Right cardiac atrium (tissue), 5 donors: ENCODE measurements at regions not wholly inside any gene's neighbourhood (a gene's known extent, or its start where the extent isn't known, plus 50 kb on each side); places are given as distances from the start of the nearest gene placed in this dataset.
A peak's percentile ranks its signal among the peaks of the same experiment; 100 is the strongest.

Source experiments
- ATAC-seq, 2 donors: fragments of 200-7000 bp; cut with Tn5 transposase; one replicate each; pipeline versions ENCODE4 v1.8.0 to v1.9.1; 2020; ENCODE audit warnings: moderate library complexity in 2 of 2, mild to moderate bottlenecking in 1 of 2
- DNase-seq, 3 donors: peaks; one replicate each; pipeline ENCODE4 v3.0.0-alpha.2; 2020
- H3K27ac ChIP-seq: one replicate; pipeline ENCODE4 v1.5.1; 2013; ENCODE audit warnings: mild to moderate bottlenecking, low read length, control low read depth, moderate library complexity
- H3K27me3 ChIP-seq: one replicate; pipeline ENCODE4 v1.6.1; 2013; ENCODE audit not compliant: control insufficient read depth, insufficient read depth
- H3K4me1 ChIP-seq: one replicate; pipeline ENCODE4 v1.6.1; 2013; ENCODE audit warnings: low read length; ENCODE audit not compliant: control insufficient read depth, insufficient read depth
- H3K4me3 ChIP-seq: one replicate; pipeline ENCODE4 v1.5.1; 2013; ENCODE audit warnings: low read length, control low read depth
- H3K9me3 ChIP-seq: one replicate; pipeline ENCODE4 v1.6.1; 2013; ENCODE audit warnings: low read length; ENCODE audit not compliant: control insufficient read depth
- WGBS: extraction: QIAGEN DNeasy Blood & Tissue Kit; methylation state at CpG from one replicate; pipeline ENCODE4 v1.1.7; 2013; 5-methylcytosine and 5-hydroxymethylcytosine counted together
- intact Hi-C, 4 donors: fragments of 100-400 bp; cut with DNase I; formaldehyde crosslinking; loops; one replicate each; pipeline versions ENCODE4 v1.11.0 to v1.14.0; 2022 to 2023
- donor health status: healthy with polysubstance abuse.
- donor health status: DM: no; HTN: yes; CAD: no.
- donor health status: DM: no; HTN: no; CAD: no.
- donor health status: DM: no; HTN: yes; CAD: no; lungs with severe emphysema.
- donor health status: DM: yes; HTN: yes; CAD: no.

DNA sequence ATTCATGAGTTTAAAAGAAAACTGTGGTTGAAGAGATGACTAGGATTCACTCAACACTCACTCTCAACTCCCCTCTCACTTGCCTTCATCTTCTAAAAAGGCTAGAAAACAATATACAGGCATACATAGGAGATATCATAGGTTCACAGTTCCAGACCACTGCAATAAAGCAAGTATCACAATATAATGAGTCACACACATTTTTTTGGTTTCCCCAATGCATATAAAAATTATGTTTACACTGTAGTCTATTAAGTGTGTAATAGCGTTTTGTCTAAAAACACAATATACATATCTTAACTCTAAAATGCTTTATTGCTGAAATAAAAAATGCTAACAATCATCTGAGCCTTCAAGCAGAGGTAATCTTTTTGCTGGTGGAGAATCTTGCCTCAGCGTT, 104.9 kb upstream of the PDE1C start:
- peaks cover 3% of the 10 kb centered on the region for H3K4me1 ChIP-seq
- WGBS, result 85% methylated on average over 2 of the region's 2 CpGs
- no peaks in the 10 kb centered on the region for H3K9me3 ChIP-seq
- DNase-seq (no peak), ATAC-seq (no peak)
- no peak overlapping the region for H3K4me3 ChIP-seq
- intact Hi-C loops, result no loop called here
- H3K27ac ChIP-seq, result no peak overlapping the region
- H3K27me3 ChIP-seq, result no peaks in the 10 kb centered on the region

GRCh38 chr7:32171248-32171647, 101.0 kb upstream of the PDE1C start:
- H3K4me1 ChIP-seq, result no peaks in the 10 kb centered on the region
- no peak overlapping the region for H3K4me3 ChIP-seq
- no peaks in the 10 kb centered on the region for H3K9me3 ChIP-seq
- H3K27me3 ChIP-seq, result no peaks in the 10 kb centered on the region
- intact Hi-C loops, result no loop called here
- no peak for ATAC-seq
- no peak for DNase-seq
- 77% methylated on average over 2 of the region's 2 CpGs for WGBS
- no peak overlapping the region for H3K27ac ChIP-seq

- H3K9me3 ChIP-seq, result no peaks in the 10 kb centered on the region
- H3K4me1 ChIP-seq, result no peaks in the 10 kb centered on the region
Observed at GRCh38 chr7:32170838-32171237, 100.6 kb upstream of the PDE1C start.

DNA sequence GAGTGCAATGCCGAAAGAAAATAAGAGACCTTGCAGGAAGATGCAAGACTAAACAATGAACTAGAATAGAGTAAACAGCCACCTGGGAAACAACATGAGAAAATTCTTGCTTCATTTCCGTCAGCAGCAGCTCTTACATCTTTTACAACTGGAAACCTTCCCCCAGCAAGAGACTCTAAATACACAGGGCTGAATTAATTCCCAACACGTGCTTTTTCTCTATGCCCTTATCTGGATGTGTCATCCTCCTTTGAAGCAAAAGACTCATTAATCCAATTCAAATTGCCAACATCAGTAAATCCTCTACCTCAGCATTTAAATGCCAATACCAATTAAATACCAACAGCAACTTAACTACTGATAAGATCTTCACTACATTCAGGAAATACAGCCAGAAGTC, 99.0 kb upstream of the PDE1C start:
- Histone ChIP-seq H3K27me3 (no peaks in the 10 kb centered on the region), H3K4me1 (no peaks in the 10 kb centered on the region), H3K27ac (no peak overlapping the region), H3K9me3 (no peaks in the 10 kb centered on the region), H3K4me3 (no peak overlapping the region)
- no peak for DNase-seq
- WGBS, result 47% methylated on average over 3 of the region's 3 CpGs
- no peak for ATAC-seq
- intact Hi-C loops, result loop anchor here in 1 of 4 donors (10.0 kb wide), 1 partner anchor 384 kb away; no protein-coding TSS in a partner anchor

More at GRCh38 chr7:32170838-32171237, 100.6 kb upstream of the PDE1C start:
- ATAC-seq, result no peak
- intact Hi-C loops, result no loop called here
- Histone ChIP-seq H3K27ac (no peak overlapping the region), H3K27me3 (no peaks in the 10 kb centered on the region), H3K4me3 (no peak overlapping the region)
- WGBS, result 95% methylated on average over 1 of the region's 1 CpG
- no peak for DNase-seq

DNA sequence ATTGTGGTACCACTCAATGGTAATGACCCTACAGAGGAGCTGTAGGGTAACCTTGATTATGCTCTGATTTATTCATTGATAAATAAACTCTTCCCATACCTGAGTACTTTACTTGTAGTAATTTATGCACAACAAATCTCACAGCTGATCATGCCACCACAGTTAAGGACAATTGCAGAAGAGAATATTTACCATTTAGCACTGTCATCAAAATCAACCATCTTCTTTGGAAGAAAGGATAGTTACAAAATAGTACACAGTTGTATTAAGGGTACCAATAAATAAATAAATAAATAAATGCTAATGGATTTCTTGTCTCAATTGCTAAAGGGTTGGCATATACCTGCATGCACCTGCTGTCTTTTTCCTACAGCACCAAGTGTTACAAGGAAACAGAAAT, 97.6 kb upstream of the PDE1C start:
- intact Hi-C loops, result loop anchor here in 1 of 4 donors (10.0 kb wide), 1 partner anchor 383 kb away; no protein-coding TSS in a partner anchor
- no peak overlapping the region for H3K4me3 ChIP-seq
- no peak for DNase-seq
- H3K27me3 ChIP-seq, result no peaks in the 10 kb centered on the region
- peaks cover 5% of the 10 kb centered on the region for H3K4me1 ChIP-seq
- no peaks in the 10 kb centered on the region for H3K9me3 ChIP-seq
- H3K27ac ChIP-seq, result no peak overlapping the region
- ATAC-seq, result no peak

DNA sequence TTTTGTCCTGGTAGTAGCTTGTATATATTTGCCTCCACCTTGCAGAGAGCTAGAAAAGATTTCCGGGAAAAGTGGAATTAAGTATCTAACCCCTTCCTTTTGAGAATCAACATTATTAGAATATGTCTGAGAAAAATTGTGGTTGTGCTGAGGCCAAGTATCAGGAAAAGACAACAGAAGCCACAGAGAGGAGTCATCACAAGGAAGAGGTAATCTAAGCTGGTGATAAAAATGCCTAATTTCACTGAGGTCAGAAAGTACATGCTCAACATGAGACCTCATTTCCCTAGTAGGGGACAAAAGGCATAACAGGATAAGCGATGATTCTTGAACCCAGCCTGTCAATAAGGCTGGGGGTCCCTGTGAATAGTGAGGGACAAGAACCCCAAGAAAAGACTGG, 97.0 kb upstream of the PDE1C start:
- DNase-seq, result no peak
- H3K27me3 ChIP-seq, result no peaks in the 10 kb centered on the region
- 92% methylated on average over 2 of the region's 2 CpGs for WGBS
- H3K27ac ChIP-seq, result no peak overlapping the region
- no peaks in the 10 kb centered on the region for H3K9me3 ChIP-seq
- intact Hi-C loops, result loop anchor here in 1 of 4 donors (10.0 kb wide), 1 partner anchor 382 kb away; no protein-coding TSS in a partner anchor
- H3K4me3 ChIP-seq, result no peak overlapping the region
- H3K4me1 ChIP-seq, result peaks cover 8% of the 10 kb centered on the region
- ATAC-seq, result no peak

- intact Hi-C loops, result loop anchor here in 1 of 4 donors (10.0 kb wide), 1 partner anchor 380 kb away; no protein-coding TSS in a partner anchor
- ATAC-seq, result peak; percentile 61 to 67
- Histone ChIP-seq H3K4me1 (peaks cover 8% of the 10 kb centered on the region), H3K27me3 (no peaks in the 10 kb centered on the region), H3K27ac (no peak overlapping the region), H3K9me3 (no peaks in the 10 kb centered on the region), H3K4me3 (no peak overlapping the region)
- WGBS, result 80% methylated on average over 1 of the region's 1 CpG
- DNase-seq, result no peak
Observed at GRCh38 chr7:32164341-32164996, 94.3 kb upstream of the PDE1C start.

DNA sequence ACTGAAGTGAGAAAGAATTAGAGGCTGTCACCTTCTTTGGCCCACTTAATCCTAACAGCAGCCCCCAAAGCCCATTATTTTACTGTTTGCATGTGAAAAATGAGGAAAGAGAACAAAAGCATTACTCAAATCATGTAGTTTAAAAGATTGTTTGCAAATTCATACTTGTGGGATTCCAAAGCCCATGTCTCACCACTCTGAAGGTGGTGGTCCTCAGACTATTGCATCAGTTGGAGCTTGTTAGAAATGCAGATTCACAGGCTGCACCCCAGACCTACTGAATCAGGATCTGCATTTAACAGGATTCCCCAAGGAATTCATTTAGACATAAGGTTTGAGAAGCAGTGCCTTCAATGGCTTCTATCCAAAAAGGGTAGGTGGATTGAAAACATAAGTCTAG, 93.7 kb upstream of the PDE1C start:
- Histone ChIP-seq H3K9me3 (no peaks in the 10 kb centered on the region), H3K27ac (peak overlapping the region; percentile 73), H3K4me1 (peaks cover 8% of the 10 kb centered on the region), H3K27me3 (no peaks in the 10 kb centered on the region), H3K4me3 (no peak overlapping the region)
- ATAC-seq (no peak), DNase-seq (no peak)
- intact Hi-C loops, result loop anchor here in 1 of 4 donors (10.0 kb wide), 1 partner anchor 379 kb away; no protein-coding TSS in a partner anchor

GRCh38 chr7:32163141-32163806, 93.1 kb upstream of the PDE1C start:
- 12% methylated on average over 7 of the region's 7 CpGs for WGBS
- no peaks in the 10 kb centered on the region for H3K27me3 ChIP-seq
- intact Hi-C loops, result loop anchor here in 1 of 4 donors (10.0 kb wide), 1 partner anchor 378 kb away; no protein-coding TSS in a partner anchor
- DNase-seq (peak; percentile 79 to 81 (median 80)), ATAC-seq (peak; percentile 80 to 93)
- peaks cover 8% of the 10 kb centered on the region for H3K4me1 ChIP-seq
- H3K27ac ChIP-seq, result peak overlapping the region; percentile 73
- no peaks in the 10 kb centered on the region for H3K9me3 ChIP-seq
- H3K4me3 ChIP-seq, result no peak overlapping the region

DNA sequence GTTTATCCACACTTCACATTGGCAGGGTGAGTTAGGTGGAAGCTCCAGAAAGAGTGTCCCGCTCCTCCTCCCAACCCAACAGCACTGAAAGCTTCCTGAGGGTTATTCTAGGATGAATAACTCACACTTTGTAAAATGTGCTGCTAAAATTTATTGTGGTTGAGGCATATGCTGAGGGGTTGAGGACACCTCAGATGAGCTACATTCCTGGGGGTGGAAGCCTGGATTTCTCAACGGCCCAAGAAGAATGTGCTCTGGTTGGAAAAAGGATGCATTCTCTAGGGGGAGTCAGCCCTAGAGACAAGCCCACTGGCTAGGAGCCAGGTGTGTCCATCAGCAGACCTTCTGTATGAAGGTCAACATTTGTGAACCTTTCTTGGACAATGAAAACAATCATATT, 91.5 kb upstream of the PDE1C start:
- Histone ChIP-seq H3K9me3 (no peaks in the 10 kb centered on the region), H3K4me3 (no peak overlapping the region), H3K27ac (peak overlapping the region; percentile 22), H3K27me3 (no peaks in the 10 kb centered on the region), H3K4me1 (peaks cover 8% of the 10 kb centered on the region)
- ATAC-seq (no peak), DNase-seq (no peak)
- intact Hi-C loops, result loop anchor here in 1 of 4 donors (10.0 kb wide), 1 partner anchor 377 kb away; no protein-coding TSS in a partner anchor
- 49% methylated on average over 2 of the region's 2 CpGs for WGBS
